CD4-positive, alpha-beta T cell treated with Interleukin-1 beta for 1 hour (primary cell): ENCODE measurements at regions not wholly inside any gene's neighbourhood (a gene's known extent, or its start where the extent isn't known, plus 50 kb on each side); places are given as distances from the start of the nearest gene placed in this dataset.
A peak's percentile ranks its signal among the peaks of the same experiment; 100 is the strongest.

ENCODE experiments used
- DNase-seq, 2 donors: peaks; one replicate each; pipeline ENCODE4 v3.0.0-alpha.2; 2020 to 2022

GRCh38 chr5:158082696-158083287 lies 223.8 kb upstream of the CLINT1 start:
- no peak for DNase-seq

GRCh38 chr5:158080112-158080511 lies 221.2 kb upstream of the CLINT1 start:
- no peak for DNase-seq

- DNase-seq: no peak
Measured at GRCh38 chr5:158079097-158079496, 220.2 kb upstream of the CLINT1 start.

- DNase-seq: peak; percentile 41 to 54
Measured at GRCh38 chr5:158074992-158075769, 216.2 kb upstream of the CLINT1 start.

GRCh38 chr5:158074597-158074991 lies 215.6 kb upstream of the CLINT1 start:
- no peak for DNase-seq

GRCh38 chr5:158070859-158071258 lies 211.9 kb upstream of the CLINT1 start:
- no peak for DNase-seq

- DNase-seq: no peak
Measured at GRCh38 chr5:158069838-158070237, 210.9 kb upstream of the CLINT1 start.

GRCh38 chr5:158068964-158069363 lies 210.0 kb upstream of the CLINT1 start:
- DNase-seq: no peak

GRCh38 chr5:158066076-158066475 lies 207.1 kb upstream of the CLINT1 start:
- DNase-seq: no peak

- DNase-seq: no peak
Measured at GRCh38 chr5:158064334-158065123, 205.6 kb upstream of the CLINT1 start.

- no peak for DNase-seq
Measured at GRCh38 chr5:158063052-158063451, 204.1 kb upstream of the CLINT1 start.

- DNase-seq: no peak
Measured at GRCh38 chr5:158061451-158061850, 202.5 kb upstream of the CLINT1 start.

- no peak for DNase-seq
Measured at GRCh38 chr5:158060212-158060611, 201.3 kb upstream of the CLINT1 start.

GRCh38 chr5:158058208-158059120 lies 199.5 kb upstream of the CLINT1 start:
- DNase-seq: no peak

- DNase-seq: no peak
Measured at GRCh38 chr5:158056130-158056825, 197.3 kb upstream of the CLINT1 start.

- no peak for DNase-seq
Measured at GRCh38 chr5:158055111-158055501, 196.2 kb upstream of the CLINT1 start.

GRCh38 chr5:158054223-158055110 lies 195.5 kb upstream of the CLINT1 start:
- DNase-seq: no peak

GRCh38 chr5:158051036-158051435 lies 192.1 kb upstream of the CLINT1 start:
- DNase-seq: no peak

GRCh38 chr5:158050421-158050820 lies 191.5 kb upstream of the CLINT1 start:
- no peak for DNase-seq

- no peak for DNase-seq
Measured at GRCh38 chr5:158049459-158049858, 190.5 kb upstream of the CLINT1 start.

- no peak for DNase-seq
Measured at GRCh38 chr5:158045696-158046095, 186.8 kb upstream of the CLINT1 start.
